ENCODE measurements at regions not wholly inside any gene's neighbourhood (a gene's known extent, or its start where the extent isn't known, plus 50 kb on each side); places are given as distances from the start of the nearest gene placed in this dataset.

GRCh38 chr10:83725567-83725966, 413.7 kb upstream of the GHITM start:
- Histone ChIP-seq H3K27ac (no peak overlapping the region), H3K36me3 (no peaks in the 10 kb centered on the region), H3K4me1 (no peaks in the 10 kb centered on the region), H3K27me3 (no peaks in the 10 kb centered on the region), H3K4me3 (no peak overlapping the region), H3K9me3 (no peaks in the 10 kb centered on the region)
- no peak for DNase-seq
- intact Hi-C loops (cut with DNase I), result no loop called here
- no peak for ATAC-seq
- WGBS (ENCODE audit: insufficient coverage, low coverage, low lambda C conversion rate, missing lambda C conversion rate), result 47% methylated on average over 1 of the region's 1 CpG
- TF ChIP-seq POLR2A (IDR thresholded peaks at IDR 0.05) (no peak), CTCF (IDR thresholded peaks at IDR 0.05) (no peak)

GRCh38 chr10:83734278-83734677, 405.0 kb upstream of the GHITM start:
- H3K4me1 ChIP-seq, result no peaks in the 10 kb centered on the region
- intact Hi-C loops (cut with DNase I), result no loop called here
- no peak for DNase-seq
- no peak overlapping the region for H3K27ac ChIP-seq
- H3K36me3 ChIP-seq, result no peaks in the 10 kb centered on the region
- no peak overlapping the region for H3K4me3 ChIP-seq
- H3K27me3 ChIP-seq, result no peaks in the 10 kb centered on the region
- peaks cover 0 to 2% (median 0%) of the 10 kb centered on the region in 4 donors for H3K9me3 ChIP-seq
- no peak for ATAC-seq
- TF ChIP-seq CTCF (IDR thresholded peaks at IDR 0.05) (no peak), POLR2A (IDR thresholded peaks at IDR 0.05) (no peak)

GRCh38 chr10:83736008-83736407, 403.3 kb upstream of the GHITM start:
- no peaks in the 10 kb centered on the region for H3K27me3 ChIP-seq
- ATAC-seq, result no peak
- DNase-seq, result no peak
- no peaks in the 10 kb centered on the region for H3K4me1 ChIP-seq
- TF ChIP-seq POLR2A (IDR thresholded peaks at IDR 0.05) (no peak), CTCF (IDR thresholded peaks at IDR 0.05) (no peak)
- H3K4me3 ChIP-seq, result no peak overlapping the region
- H3K36me3 ChIP-seq, result no peaks in the 10 kb centered on the region
- H3K9me3 ChIP-seq, result peaks cover 0 to 2% (median 0%) of the 10 kb centered on the region in 4 donors
- intact Hi-C loops (cut with DNase I), result no loop called here
- WGBS (ENCODE audit: insufficient coverage, low coverage, low lambda C conversion rate, missing lambda C conversion rate), result 54% methylated on average over 1 of the region's 1 CpG
- no peak overlapping the region for H3K27ac ChIP-seq

GRCh38 chr10:83750604-83751003, 388.7 kb upstream of the GHITM start:
- no peaks in the 10 kb centered on the region for H3K36me3 ChIP-seq
- TF ChIP-seq POLR2A (IDR thresholded peaks at IDR 0.05) (no peak), CTCF (IDR thresholded peaks at IDR 0.05) (no peak)
- no peak for ATAC-seq
- H3K4me1 ChIP-seq, result no peaks in the 10 kb centered on the region
- no peaks in the 10 kb centered on the region for H3K27me3 ChIP-seq
- no peak overlapping the region for H3K4me3 ChIP-seq
- intact Hi-C loops (cut with DNase I), result no loop called here
- DNase-seq, result no peak
- H3K9me3 ChIP-seq, result no peaks in the 10 kb centered on the region
- no peak overlapping the region for H3K27ac ChIP-seq

GRCh38 chr10:83753490-83753889, 385.8 kb upstream of the GHITM start:
- Histone ChIP-seq H3K36me3 (no peaks in the 10 kb centered on the region), H3K27me3 (no peaks in the 10 kb centered on the region), H3K4me3 (no peak overlapping the region), H3K9me3 (no peaks in the 10 kb centered on the region), H3K27ac (no peak overlapping the region), H3K4me1 (no peaks in the 10 kb centered on the region)
- no peak for TF ChIP-seq CTCF (IDR thresholded peaks at IDR 0.05)
- TF ChIP-seq POLR2A (IDR thresholded peaks at IDR 0.05), result no peak
- WGBS (ENCODE audit: insufficient coverage, low coverage, low lambda C conversion rate, missing lambda C conversion rate), result 90% methylated on average over 2 of the region's 2 CpGs
- DNase-seq (no peak), ATAC-seq (no peak)
- intact Hi-C loops (cut with DNase I), result no loop called here
